ENCODE measurements at regions not wholly inside any gene's neighbourhood (a gene's known extent, or its start where the extent isn't known, plus 50 kb on each side); places are given as distances from the start of the nearest gene placed in this dataset.

DNA sequence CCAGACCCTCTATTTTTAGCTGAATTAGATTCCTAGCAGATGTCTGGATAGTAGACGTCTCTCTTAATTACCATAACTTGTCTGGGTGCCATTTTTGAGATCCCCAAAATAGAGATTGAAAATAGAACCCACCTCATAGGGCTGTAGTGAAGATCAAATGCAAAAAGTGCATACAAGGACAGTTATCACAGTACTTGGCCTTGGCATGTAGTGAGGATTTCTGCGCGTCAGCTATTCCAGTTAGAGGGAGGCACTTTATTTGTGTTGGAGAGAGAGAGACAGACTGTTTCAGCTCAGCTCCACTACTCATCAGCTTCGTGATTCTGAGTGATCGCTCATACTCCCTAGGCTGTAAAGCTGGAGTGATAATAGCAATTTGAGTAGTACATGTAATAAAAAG lies 59.6 kb upstream of the CDH13 start:
- DNase-seq (ENCODE audit: extremely low read depth, low read depth) = no peak

DNA sequence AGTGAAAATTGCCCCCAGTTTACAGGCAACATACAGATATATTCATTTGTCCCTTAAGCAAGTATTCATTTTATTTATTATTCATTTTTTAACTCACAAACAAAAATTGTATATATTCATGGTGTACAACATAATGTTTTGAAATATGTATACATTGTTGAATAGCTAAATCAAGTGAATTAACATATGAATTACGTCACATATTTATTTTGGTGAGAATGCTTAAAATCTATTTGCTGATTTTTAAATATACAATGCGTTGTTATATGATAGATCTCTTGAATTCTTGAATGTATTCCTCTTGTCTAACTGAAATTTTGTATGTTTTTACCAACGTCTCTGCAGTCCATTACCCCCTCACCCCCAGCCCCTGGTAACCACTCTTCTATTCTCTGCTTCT lies 63.4 kb upstream of the CDH13 start:
- no peak for DNase-seq (ENCODE audit: extremely low read depth, low read depth)

DNA sequence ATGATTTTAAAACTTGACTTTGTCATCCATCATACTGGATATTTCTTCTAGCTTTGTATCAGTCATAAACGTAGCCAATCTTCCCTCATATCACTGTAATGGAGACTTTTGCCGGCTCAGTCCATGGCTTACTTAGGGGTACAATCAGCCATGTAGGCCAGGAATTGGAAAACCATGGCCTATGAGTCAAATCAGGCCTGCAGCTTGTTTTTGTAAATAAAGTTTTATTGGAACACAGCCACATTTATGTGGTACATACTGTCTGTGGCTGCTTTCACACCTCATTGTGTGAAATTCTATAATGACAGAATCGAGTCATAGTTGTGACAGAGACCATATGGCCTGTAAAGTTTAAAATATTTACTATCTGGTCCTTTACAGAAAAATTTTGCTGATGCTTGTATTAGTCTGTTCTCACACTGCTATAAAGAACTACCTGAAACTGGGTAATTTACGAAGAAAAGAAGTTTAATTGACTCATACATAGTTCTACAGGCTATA lies 64.5 kb upstream of the CDH13 start:
- no peak for DNase-seq (ENCODE audit: extremely low read depth, low read depth)

DNA sequence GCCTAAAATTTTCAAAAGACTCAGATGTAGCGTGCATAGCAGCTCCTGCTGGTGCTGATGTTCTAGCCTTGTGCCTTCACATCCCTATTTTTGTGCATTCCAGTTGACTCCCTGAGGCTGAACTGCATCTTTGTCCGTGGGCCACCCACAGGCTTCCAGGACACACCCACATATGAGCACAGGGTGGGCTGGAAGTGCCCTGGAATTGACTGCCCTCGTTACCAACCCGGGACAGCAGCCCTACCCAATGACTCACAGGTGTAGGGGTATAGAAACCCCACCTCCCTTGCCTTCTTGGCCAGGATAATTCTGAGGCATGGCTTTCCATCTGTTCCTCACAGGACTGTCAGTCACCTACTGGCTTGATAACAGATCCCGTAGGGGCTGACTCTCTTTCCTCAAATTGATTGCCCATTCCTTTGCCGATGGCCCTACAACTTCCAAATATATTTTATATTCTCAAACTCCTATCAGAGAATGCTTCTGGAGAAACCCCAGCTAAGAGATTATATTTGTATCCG lies 65.9 kb upstream of the CDH13 start:
- no peak for DNase-seq (ENCODE audit: extremely low read depth, low read depth)

DNA sequence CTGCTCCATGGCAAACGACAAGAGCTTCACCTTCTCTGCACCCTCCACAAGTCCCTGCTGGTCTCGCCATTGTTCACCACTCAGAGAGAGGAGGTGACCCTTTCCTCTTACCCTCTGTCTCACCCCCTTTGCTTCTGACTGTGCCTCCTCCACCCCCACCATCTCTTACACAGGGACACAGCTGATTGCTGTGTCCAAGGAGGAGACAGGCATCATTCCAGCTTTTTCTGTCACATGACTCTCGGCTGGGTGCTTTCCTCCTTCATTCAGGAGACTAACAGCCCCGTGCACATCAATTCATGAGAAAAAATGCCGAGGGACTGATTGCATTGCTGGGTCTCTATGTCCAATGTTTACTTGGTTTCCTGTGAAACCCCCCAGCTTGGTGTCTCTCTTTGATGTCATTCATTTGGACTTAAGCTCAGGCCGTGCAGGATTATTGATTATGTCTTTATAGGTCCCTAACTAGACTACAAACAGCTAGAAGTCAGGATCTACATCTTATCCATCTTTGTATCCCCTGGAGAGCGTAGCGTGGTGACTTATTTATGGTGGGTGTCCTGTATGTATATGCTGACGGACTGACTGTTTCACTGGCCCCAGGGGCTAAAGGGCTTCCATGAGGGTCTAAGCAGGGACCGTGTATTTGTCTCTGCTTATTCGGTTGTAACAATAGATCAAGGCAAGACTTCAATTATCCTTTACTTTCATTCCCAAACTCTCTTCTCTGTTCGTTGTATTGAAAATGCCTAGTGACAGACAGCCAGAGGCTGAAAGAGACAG lies 82.2 kb upstream of the CDH13 start:
- DNase-seq (ENCODE audit: extremely low read depth, low read depth) = no peak

DNA sequence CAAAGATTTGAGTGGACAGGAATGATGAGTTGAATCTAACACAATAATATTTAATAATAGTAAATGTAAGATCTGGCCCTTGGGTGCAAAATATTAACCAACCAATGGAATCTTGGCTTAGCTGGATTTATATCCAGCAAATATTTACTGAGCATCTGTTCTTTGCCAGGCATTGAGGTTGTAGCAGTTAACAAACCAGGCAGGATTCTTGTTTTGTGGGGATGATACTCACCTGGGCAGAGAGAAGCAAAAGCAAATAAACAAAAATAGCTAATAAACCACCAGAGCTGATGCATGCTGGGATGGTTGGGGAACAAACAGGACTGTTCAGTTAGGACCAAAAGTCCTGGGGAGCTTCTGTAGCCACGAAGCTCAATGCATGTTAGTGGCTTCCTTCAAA lies 84.1 kb upstream of the CDH13 start:
- DNase-seq (ENCODE audit: extremely low read depth, low read depth) = no peak

DNA sequence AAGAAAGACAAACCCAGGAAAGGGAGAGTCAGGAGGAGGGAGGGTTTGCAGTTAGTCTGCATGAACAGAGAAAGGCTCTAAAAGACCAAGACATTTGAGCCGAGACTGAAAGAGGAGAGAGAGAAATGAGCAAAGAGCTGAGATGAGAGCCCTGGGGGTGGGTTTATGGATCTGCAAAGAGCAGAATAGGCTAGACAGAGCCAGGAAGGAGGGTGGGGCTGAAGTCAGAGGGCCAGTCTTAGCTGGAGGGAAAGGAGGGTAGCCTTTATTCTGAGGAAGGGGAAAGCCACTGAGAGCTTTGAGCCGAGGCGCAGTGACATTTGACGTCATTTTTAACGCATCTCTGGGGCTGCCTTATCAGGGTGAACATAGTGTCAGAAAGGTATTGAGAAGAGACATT lies 85.7 kb upstream of the CDH13 start:
- no peak for DNase-seq (ENCODE audit: extremely low read depth, low read depth)

DNA sequence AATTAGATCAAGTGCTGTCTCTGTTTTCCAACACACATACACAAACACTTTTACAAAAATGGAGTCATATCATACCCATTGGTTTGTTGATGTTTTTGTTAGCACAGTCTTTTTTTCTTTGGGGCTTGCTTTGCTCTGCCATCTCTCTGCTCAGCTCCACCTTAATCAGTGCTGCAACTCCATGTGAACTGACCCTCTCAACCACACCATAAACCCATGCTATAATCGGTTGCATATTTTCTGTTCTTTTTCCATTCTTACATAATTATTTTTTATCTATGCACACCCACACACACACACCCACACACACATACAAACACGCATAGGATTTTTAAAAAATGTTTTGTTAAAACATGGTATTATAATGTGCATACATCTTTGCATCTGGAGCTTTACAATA lies 91.0 kb upstream of the CDH13 start:
- DNase-seq (ENCODE audit: extremely low read depth, low read depth) = no peak

DNA sequence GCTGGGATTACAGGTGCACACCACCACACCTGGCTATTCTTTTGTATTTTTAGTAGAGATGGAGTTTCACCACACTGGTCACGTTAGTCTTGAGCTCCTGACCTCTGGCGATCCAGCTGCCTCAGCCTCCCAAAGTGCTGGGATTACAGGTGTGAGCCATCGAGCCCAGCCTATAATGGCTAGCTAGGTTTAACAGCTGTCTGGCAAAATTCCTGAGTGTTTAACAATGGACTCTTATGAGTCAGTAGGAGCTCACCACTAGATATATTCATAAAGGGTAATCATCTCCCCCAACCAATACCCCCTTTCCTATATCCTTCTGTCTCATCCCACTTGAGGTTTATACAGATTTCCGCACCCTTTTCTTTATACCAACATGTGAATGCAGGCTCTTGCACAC lies 91.5 kb upstream of the CDH13 start:
- no peak for DNase-seq (ENCODE audit: extremely low read depth, low read depth)

DNA sequence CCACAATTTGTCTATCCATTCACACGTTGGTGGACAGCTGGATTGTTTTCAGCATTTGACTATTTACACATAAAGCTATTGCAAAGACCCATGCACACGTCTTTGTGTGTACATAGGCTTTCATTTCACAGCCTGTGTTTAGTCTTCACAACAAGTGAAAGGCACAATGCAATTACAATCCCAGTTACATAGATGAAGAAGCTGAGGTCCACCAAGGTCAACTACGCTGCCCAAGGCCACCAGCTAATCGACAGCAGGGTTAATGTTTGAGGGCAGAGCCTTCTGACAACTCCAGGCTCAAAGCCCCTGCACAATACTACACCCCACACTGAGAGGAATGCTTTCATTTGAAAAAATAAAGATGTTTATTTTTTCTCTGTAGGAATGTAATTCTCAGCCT lies 93.6 kb upstream of the CDH13 start:
- no peak for DNase-seq (ENCODE audit: extremely low read depth, low read depth)

DNA sequence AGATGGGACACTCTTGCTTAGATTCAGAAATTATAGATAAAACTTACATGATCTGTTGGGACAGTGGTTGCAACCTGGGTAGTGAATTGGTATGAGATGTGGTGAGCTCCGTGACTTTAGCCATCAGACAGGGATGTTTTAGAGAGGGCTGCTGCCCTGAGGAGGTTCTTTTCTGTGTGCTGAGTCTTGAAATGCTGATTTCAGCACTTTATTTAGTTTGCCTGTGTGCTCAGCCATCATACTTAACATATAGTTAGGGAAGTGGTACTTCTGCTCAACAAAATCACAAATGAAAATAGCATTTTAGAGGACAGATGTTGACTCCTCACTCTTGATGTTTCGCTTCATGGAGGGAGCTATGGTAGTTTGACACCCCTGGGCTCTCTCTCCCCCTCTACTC lies 95.9 kb upstream of the CDH13 start:
- no peak for DNase-seq (ENCODE audit: extremely low read depth, low read depth)

DNA sequence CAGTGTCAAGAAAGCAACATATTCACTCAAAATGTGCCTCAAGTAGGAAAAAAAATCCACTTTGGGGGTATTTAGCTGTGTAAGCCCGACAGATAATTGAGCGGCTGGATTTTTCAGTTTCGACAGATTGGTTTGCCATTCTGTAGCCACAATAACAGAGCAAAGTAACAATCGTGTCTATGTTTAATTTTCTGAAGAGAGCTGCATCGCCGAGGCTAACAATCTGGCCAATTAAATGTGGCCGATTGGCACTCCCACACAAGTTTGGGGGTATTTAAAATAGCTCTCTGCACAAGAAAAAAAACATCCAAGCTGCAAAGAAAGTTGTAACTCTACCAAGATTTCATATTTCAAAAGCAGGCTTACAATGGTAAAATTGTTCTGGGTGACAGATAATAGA lies 99.7 kb upstream of the CDH13 start:
- DNase-seq (ENCODE audit: extremely low read depth, low read depth) = no peak

DNA sequence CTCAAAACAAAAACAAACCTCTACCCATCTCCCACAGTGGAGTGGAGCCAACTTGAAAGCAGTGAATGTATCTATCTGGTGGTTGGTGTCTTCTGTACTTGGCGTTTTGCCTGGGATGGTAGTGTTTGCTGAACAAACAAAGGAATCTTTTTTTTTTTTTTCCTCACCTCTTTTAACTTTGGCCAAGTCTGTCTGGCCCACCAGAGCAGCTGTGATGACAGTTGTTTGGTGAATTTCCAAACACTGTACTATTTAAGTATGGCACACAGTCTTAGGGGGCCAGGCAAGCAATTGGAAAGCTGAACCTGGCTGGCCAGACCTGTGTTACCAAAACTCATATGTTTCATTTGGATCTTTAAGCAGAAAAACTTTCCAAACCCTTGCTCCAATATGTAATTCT lies 101.8 kb upstream of the CDH13 start:
- DNase-seq (ENCODE audit: extremely low read depth, low read depth) = no peak

DNA sequence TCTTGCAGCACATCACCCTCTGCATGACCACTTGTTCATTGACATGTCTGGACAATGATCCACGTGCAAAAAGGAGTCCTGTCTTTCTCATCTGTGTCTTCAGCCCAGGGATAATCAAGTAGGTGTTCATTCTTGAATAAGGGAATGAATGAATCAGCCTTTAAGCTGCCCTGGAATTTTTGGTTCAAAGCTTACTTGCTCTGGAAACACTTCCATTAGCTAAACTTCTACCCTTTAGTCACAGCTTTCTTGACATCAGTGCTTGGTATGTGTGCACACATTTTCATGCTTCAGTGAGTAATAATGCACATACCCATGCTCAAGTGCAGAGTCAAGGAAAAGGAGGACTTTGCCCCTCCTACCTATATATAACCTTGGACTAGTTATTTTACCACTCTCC lies 103.0 kb upstream of the CDH13 start:
- no peak for DNase-seq (ENCODE audit: extremely low read depth, low read depth)

DNA sequence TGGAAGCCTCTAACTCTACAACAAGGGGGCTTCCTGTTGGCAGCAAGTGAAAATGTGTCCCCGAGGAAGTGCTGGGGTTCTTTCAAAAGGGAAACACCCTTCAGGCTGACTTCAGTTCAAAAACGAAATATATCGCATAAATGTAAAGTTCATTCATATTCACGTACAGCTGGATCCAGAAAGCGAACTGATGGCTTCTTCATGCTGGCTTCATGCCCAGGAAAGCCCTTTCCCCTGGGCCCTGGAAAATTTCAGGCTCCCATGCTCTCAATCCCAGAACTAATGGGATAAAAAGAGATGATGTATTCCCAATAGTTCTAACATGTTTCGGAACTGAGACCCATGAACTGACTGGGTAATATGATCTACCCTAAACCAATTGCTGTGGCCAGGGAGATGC lies 104.7 kb upstream of the CDH13 start:
- DNase-seq (ENCODE audit: extremely low read depth, low read depth) = no peak

DNA sequence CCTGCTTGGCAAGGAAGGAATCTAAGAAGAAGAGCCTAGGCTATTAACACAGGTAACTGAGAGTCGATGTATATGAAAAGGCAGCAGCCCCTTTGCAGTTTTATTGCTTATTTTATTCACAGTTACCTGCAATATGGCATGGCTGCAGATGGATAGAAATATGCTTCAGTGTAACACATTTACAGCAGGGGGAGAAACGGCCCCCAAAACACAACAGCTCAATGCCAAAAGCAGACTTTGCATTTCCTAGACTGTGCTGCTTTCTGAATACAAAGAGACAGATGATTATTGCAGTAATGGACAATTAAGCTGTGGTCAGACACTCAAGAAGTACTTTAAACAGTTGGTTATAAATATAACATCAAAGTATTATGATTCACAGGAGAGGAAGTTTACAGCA lies 108.0 kb upstream of the CDH13 start:
- DNase-seq (ENCODE audit: extremely low read depth, low read depth) = no peak

DNA sequence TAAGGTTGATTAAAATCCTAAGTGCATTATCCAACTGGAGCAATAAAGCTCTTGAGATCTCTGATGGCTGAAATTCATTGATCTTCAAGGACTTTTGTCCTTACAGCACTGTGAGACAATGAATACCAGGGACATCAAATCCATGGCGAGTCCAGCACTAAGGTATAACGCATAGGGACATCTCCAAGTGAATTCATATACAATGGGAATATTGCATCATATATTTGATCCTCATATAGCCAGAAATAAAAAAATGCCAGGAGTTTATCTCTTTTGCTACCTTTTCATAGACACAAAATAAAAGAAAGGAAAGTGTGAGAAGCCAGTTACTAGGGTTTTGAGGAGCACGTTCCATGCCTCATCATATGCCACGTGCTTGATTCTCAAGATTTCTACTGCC lies 112.5 kb upstream of the CDH13 start:
- no peak for DNase-seq (ENCODE audit: extremely low read depth, low read depth)

DNA sequence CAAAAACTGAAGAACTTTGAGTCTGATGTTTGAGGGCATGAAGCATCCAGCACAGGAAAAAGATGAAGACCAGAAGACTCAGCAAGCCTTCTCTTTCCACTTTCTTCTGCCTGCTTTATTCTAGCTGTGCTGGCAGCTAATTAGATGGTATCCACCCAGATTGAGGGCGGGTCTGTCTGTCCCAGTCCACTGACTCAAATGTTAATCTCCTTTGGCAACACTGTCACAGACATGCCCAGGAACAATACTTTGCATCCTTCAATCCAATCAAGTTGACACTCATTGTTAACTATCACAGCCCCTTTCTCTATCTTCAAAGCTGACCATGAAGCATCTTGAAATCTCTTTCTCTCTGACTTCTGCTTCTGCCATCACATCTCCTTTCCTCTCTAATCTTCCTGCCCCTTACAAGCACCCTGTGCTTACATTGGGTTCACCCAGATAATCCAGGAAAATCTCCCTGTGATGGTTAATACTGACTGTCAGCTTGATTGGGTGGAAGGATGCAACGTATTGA lies 115.9 kb upstream of the CDH13 start:
- DNase-seq (ENCODE audit: extremely low read depth, low read depth) = no peak

DNA sequence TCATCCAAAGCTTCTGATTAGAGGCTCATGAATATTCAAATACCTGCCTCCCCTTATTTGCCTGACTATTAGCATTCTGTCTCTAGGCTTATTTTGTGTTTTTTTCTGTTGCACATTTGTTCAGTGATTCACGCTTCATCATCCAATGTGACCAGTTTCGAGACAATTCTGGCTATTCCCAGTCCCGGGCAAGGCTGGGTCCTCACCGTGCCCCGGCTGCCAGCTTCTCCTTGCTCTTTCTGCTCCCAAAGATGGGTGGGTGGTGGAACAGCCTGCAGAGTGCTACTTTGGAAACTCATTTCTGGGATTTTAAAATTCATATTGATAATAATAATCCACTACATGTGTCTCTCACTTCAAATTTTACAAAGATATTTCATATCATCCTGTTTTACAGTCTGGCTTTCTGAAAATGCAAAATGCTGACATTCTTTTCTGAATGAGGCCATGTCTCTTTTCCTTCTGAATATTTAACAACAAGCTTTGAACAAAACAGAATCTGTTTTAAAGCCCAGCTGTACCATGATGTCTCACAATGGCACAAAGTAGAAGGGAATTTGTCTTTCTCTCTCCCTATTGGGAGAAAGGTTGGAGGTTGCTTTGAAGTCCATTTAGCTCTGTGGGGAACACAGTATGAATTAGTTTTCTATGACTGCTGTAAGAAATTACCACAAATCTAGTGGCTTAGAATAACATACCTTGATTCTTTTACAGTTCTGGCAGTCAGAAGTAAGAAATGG lies 116.9 kb upstream of the CDH13 start:
- DNase-seq (ENCODE audit: extremely low read depth, low read depth) = no peak

DNA sequence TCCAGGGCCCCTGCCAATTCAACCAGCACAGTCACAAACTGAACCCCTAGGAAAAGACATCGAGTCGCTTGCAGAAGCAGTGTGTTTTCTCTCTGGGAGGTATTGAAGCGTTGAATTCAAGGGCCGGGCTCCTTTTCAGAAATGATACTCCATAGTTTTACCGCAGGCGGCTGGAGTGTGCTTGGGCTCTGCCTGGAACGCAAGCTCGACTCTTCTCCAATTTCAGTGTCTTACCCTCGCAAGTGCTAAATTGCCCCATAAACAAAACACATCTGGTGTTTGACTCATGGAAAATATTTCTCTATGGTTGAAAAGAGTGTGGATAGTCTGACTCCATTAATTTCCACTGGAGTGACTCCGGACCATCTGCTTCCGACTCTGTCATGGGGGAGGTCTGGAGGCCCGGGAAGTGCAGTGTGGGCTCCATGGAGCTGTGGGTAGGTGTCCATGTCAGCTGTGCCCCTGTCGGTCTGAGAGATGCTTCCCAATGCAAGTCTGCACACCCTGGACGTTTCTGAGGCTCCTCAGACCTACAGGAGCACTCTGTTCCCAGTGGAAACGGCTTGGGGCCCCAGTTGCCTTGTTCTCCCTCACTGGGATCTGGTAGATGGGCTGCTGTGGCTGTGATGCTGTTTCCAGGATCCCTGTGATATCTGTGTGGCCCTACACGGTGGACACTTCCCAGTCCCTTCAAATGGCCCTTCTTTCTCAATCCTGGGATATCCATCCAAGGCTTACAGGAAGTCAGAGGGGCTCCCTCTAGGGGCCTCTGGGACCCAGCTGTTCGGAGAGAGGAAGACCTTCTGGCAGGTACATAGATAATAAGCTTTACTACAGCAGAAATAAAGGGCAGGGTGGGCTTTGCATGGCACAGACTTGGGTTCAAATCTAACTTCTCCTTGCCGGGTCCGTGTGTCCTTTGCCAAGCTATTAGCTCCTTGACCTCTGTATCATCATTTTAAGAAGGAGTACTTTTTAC lies 119.8 kb upstream of the CDH13 start:
- DNase-seq (ENCODE audit: extremely low read depth, low read depth) = no peak

DNA sequence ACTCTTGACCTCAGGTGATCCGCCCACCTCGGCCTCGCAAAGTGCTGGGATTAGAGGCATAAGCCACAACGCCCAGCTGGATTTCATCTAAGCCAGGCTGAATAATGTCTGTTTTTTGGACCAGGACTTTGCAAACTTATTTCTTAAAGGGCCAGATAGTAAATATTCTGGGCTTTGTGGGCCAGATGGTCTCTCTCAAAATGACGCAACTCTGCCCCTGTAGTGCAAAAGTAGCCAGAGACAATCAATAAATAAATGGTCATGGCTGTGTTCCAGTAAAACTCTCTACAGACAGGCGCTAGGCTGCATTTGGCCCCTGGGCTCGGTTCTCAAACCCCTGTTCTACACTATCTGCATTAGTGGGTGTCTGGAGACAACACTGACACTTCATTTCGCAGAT lies 121.9 kb upstream of the CDH13 start:
- no peak for DNase-seq (ENCODE audit: extremely low read depth, low read depth)
